Endothelial cell of umbilical vein (primary cell): ENCODE measurements at regions not wholly inside any gene's neighbourhood (a gene's known extent, or its start where the extent isn't known, plus 50 kb on each side); places are given as distances from the start of the nearest gene placed in this dataset.

ENCODE experiments used
- BruUV-seq: library from RNA; stranded (reverse); fragments of 400-500 nt; replicated peaks from 2 replicates; lab custom pipeline; 2021; lab: Mats Ljungman, UMichigan
- CTCF ChIA-PET: fragments of 300-600, 350-600 bp; sonication (Branson Sonifier 250); formaldehyde crosslinking; loops from one replicate; lab custom pipeline; 2021; ENCODE audit warnings: antibody characterized with exemption, inconsistent platforms; lab: Charles Lee
- POLR2A ChIA-PET: fragments of 300-600, 350-600 bp; sonication (Branson Sonifier 250); formaldehyde crosslinking; loops from one replicate; lab custom pipeline; 2021; ENCODE audit warnings: antibody characterized with exemption, inconsistent platforms; lab: Charles Lee
- DNase-seq: peaks from one replicate; pipeline ENCODE4 v3.0.0-alpha.2; 2011; ENCODE audit warnings: low read depth, low spot score
- FAIRE-seq: peaks from 2 replicates; lab custom pipeline; 2011; peaks lifted over from hg19 to GRCh38; lab: Jason Lieb, UNC
- H2AFZ ChIP-seq: 2 replicates; pipeline ENCODE4 v1.6.0; 2012; ENCODE audit warnings: low read depth, low read length, control low read depth, inconsistent platforms
- H3K27ac ChIP-seq: 2 replicates; pipeline ENCODE4 v1.5.1; 2011; ENCODE audit warnings: low read depth, mild to moderate bottlenecking, control low read depth, low read length, moderate library complexity; ENCODE audit not compliant: insufficient read depth
- H3K27me3 ChIP-seq, 2 experiments: 2 replicates each; pipeline versions ENCODE4 v1.6.0 to v1.6.1; 2011; ENCODE audit warnings: low read length in 2 of 2, mixed read lengths in 1 of 2; ENCODE audit not compliant: control insufficient read depth in 2 of 2, insufficient read depth in 2 of 2
- H3K36me3 ChIP-seq, 2 experiments: 2 replicates in 1 of 2; 3 replicates in 1 of 2; pipeline ENCODE4 v1.5.1; 2011; ENCODE audit warnings: low read length in 2 of 2, mild to moderate bottlenecking in 1 of 2, moderate library complexity in 1 of 2; ENCODE audit not compliant: control insufficient read depth in 2 of 2, insufficient read depth in 2 of 2; ENCODE audit errors: extremely low read depth in 1 of 2
- H3K4me1 ChIP-seq: 3 replicates; pipeline ENCODE4 v1.5.1; 2011; ENCODE audit warnings: mild to moderate bottlenecking, low read length; ENCODE audit not compliant: control insufficient read depth, insufficient read depth; ENCODE audit errors: extremely low read depth
- H3K4me2 ChIP-seq: 2 replicates; pipeline ENCODE4 v1.6.1; 2011; ENCODE audit warnings: low read length, control low read depth, mixed read lengths; ENCODE audit not compliant: insufficient read depth
- H3K4me3 ChIP-seq, 3 experiments: fragments of 200-600 bp in 1 of 3; sonication (generic), shearing (Covaris generic) in 1 of 3; replicated peaks in 1 of 3; 2 replicates each; pipeline ENCODE4 v1.5.1; 2011 to 2016; ENCODE audit warnings: control low read depth in 3 of 3, low read length in 3 of 3, mild to moderate bottlenecking in 2 of 3, inconsistent platforms in 1 of 3, low read depth in 1 of 3, moderate library complexity in 1 of 3; ENCODE audit not compliant: insufficient read depth in 1 of 3
- H3K79me2 ChIP-seq: 2 replicates; pipeline ENCODE4 v1.6.0; 2012; ENCODE audit warnings: low read length, inconsistent platforms; ENCODE audit not compliant: control insufficient read depth, insufficient read depth
- H3K9ac ChIP-seq: replicated peaks from 2 replicates; pipeline ENCODE3; 2011; ENCODE audit warnings: low read length, control low read depth; ENCODE audit not compliant: insufficient read depth; ENCODE audit errors: extremely low read depth
- H3K9me1 ChIP-seq: replicated peaks from 3 replicates; pipeline ENCODE4 v1.6.0; 2011; ENCODE audit warnings: mild to moderate bottlenecking, low read length; ENCODE audit not compliant: control insufficient read depth, insufficient read depth; ENCODE audit errors: extremely low read depth
- H3K9me3 ChIP-seq: replicated peaks from 2 replicates; pipeline ENCODE4 v1.5.1; 2012; ENCODE audit warnings: low read length, inconsistent platforms; ENCODE audit not compliant: control insufficient read depth, insufficient read depth
- H4K20me1 ChIP-seq: replicated peaks from 2 replicates; pipeline ENCODE3; 2011; ENCODE audit warnings: mild to moderate bottlenecking, low read length; ENCODE audit not compliant: control insufficient read depth, insufficient read depth; ENCODE audit errors: extremely low read depth
- CTCF ChIP-seq, 2 donors: IDR thresholded peaks; 1 replicate in 1 of 2; 2 replicates in 1 of 2; pipeline ENCODE4 v1.5.1; 2011; ENCODE audit warnings: low read length in 2 of 2, mild to moderate bottlenecking in 2 of 2, moderate library complexity in 2 of 2, control low read depth in 1 of 2, inconsistent platforms in 1 of 2, low read depth in 1 of 2; ENCODE audit not compliant: insufficient read depth in 1 of 2; ENCODE audit errors: extremely low read depth in 1 of 2
- EZH2 ChIP-seq: IDR thresholded peaks from 2 replicates; pipeline ENCODE4 v1.6.1; 2012; ENCODE audit warnings: borderline replicate concordance, low read depth, mild to moderate bottlenecking, moderate library complexity, low read length, inconsistent platforms; ENCODE audit not compliant: severe bottlenecking
- FOS ChIP-seq: IDR thresholded peaks from 2 replicates; pipeline ENCODE4 v1.6.1; 2011; ENCODE audit warnings: mild to moderate bottlenecking, low read length, moderate library complexity, borderline replicate concordance; ENCODE audit not compliant: insufficient read depth
- GATA2 ChIP-seq: IDR thresholded peaks from 2 replicates; pipeline ENCODE4 v1.7.0; 2011; ENCODE audit warnings: low read depth, mild to moderate bottlenecking, moderate library complexity, mixed read lengths, low read length; ENCODE audit not compliant: insufficient read length, insufficient read depth
- JUN ChIP-seq: IDR thresholded peaks from 2 replicates; pipeline ENCODE4 v1.6.1; 2011; ENCODE audit warnings: borderline replicate concordance, low read depth; ENCODE audit not compliant: insufficient read length, insufficient read depth
- MAX ChIP-seq: IDR thresholded peaks from 2 replicates; pipeline ENCODE4 v1.6.1; 2011; ENCODE audit not compliant: insufficient read depth, insufficient read length
- MYC ChIP-seq: IDR thresholded peaks from one replicate; pipeline ENCODE4 v1.6.1; 2011; ENCODE audit warnings: mild to moderate bottlenecking, low read depth, low read length
- POLR2A ChIP-seq: IDR thresholded peaks from 2 replicates; pipeline ENCODE4 v1.6.1; 2012; ENCODE audit warnings: low read depth, mild to moderate bottlenecking, control low read depth, low read length
- POLR2AphosphoS5 ChIP-seq: IDR thresholded peaks from 2 replicates; pipeline ENCODE4 v1.6.1; 2012; ENCODE audit warnings: low read depth, mild to moderate bottlenecking, control low read depth, low read length, moderate library complexity; ENCODE audit not compliant: insufficient read depth
- dilution Hi-C: fragments of 300-500 bp; cut with MboI; formaldehyde crosslinking; loops from one replicate; pipeline ENCODE4 v1.15.0; 2019; ENCODE audit warnings: low sequenced_read_pairs; ENCODE audit not compliant: extremely low pct_ligation_motif_present
- intact Hi-C: fragments of 100-400 bp; cut with micrococcal nuclease; formaldehyde crosslinking; loops from one replicate; pipeline ENCODE4 v1.10.0; 2022

DNA sequence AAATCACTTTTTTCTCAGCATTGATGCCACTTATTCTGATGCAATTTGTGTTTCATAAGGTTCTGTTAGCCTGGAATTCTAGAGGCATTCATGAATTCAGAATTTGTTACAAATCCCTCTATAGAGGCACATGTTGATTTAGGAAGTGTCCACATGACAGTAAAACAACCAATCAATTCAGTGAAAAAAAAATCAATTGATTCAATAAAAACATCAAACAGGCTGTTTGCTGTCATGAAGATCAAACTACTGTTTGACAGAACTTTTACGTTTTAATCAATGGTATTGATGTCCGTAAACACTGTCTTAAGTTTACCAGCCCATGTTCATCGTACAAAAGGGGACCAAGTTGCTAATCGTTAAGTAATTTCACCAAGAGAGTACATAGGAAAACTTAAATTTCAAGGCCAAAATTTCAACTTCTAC is 261.5 kb downstream of the FIGN start:
- no peak for TF ChIP-seq EZH2
- no peak for TF ChIP-seq JUN
- no peak for TF ChIP-seq FOS
- TF ChIP-seq GATA2, result no peak
- TF ChIP-seq MAX, result no peak
- no peak for TF ChIP-seq POLR2A
- no peak for TF ChIP-seq MYC
- no peak for TF ChIP-seq CTCF (IDR thresholded peaks at IDR 0.05; ENCODE audit: extremely low read depth in 1 of 2, insufficient read depth in 1 of 2, low read depth in 1 of 2, low read length in 2 of 2)
- TF ChIP-seq POLR2AphosphoS5, result no peak
- ChIA-PET CTCF (interaction anchor here (0.9 to 1.4 kb wide), 2 partner anchors 128 to 1005 kb away, joined by 3 read pairs; no protein-coding TSS in a partner anchor), POLR2A (no interaction called here)
- no peak overlapping the region for H3K27ac ChIP-seq
- no peak overlapping the region for H3K9ac ChIP-seq
- no peak overlapping the region for H3K4me3 ChIP-seq
- dilution Hi-C loops, result no loop called here
- no peaks in the 10 kb centered on the region for H4K20me1 ChIP-seq
- H3K79me2 ChIP-seq, result no peaks in the 10 kb centered on the region
- H3K9me1 ChIP-seq, result no peaks in the 10 kb centered on the region
- intact Hi-C loops, result loop anchor here (5.0 kb wide), 2 partner anchors 263 to 282 kb away; partner anchors contain the start of gene FIGN
- FAIRE-seq, result no peak
- no peak overlapping the region for H3K4me2 ChIP-seq
- peaks cover 2% of the 10 kb centered on the region in 2 experiments for H3K27me3 ChIP-seq
- no peaks in the 10 kb centered on the region for H3K4me1 ChIP-seq
- BruUV-seq, result no TSS peak
- DNase-seq, result no peak
- no peak overlapping the region for H2AFZ ChIP-seq
- H3K9me3 ChIP-seq, result no peaks in the 10 kb centered on the region
- no peaks in the 10 kb centered on the region for H3K36me3 ChIP-seq
